Muscle of leg (tissue), 3 donors: ENCODE measurements at regions not wholly inside any gene's neighbourhood (a gene's known extent, or its start where the extent isn't known, plus 50 kb on each side); places are given as distances from the start of the nearest gene placed in this dataset.

Experiments used
- DNase-seq: peaks from one replicate; pipeline ENCODE4 v3.0.0; 2013
- H3K27ac ChIP-seq: one replicate; pipeline ENCODE4 v1.5.1; 2013; ENCODE audit warnings: mild to moderate bottlenecking, low read length, control low read depth
- H3K27me3 ChIP-seq: one replicate; pipeline ENCODE4 v1.6.1; 2013; ENCODE audit warnings: low read length; ENCODE audit not compliant: control insufficient read depth, insufficient read depth
- H3K36me3 ChIP-seq: one replicate; pipeline ENCODE4 v1.6.1; 2013; ENCODE audit warnings: low read length; ENCODE audit not compliant: control insufficient read depth, insufficient read depth
- H3K4me1 ChIP-seq: one replicate; pipeline ENCODE4 v1.6.1; 2013; ENCODE audit warnings: low read length; ENCODE audit not compliant: control insufficient read depth, insufficient read depth
- H3K4me3 ChIP-seq: one replicate; pipeline ENCODE4 v1.5.1; 2013; ENCODE audit warnings: low read length, control low read depth
- H3K9me3 ChIP-seq: replicated peaks from 2 replicates; pipeline ENCODE4 v1.6.1; 2013; ENCODE audit warnings: low read depth, low read length; ENCODE audit not compliant: control insufficient read depth
- WGBS: methylation state at CpG from one replicate; pipeline ENCODE4 v1.1.5; 2013; ENCODE audit warnings: missing lambda C conversion rate; ENCODE audit not compliant: insufficient coverage; 5-methylcytosine and 5-hydroxymethylcytosine counted together

- no peaks in the 10 kb centered on the region for H3K9me3 ChIP-seq
- H3K27ac ChIP-seq, result no peak overlapping the region
- no peak overlapping the region for H3K4me3 ChIP-seq
- H3K4me1 ChIP-seq, result peaks cover 22% of the 10 kb centered on the region
- no peaks in the 10 kb centered on the region for H3K27me3 ChIP-seq
- no peak for DNase-seq
- no CpG with 5 or more reads among the region's 1 CpG for WGBS
- no peaks in the 10 kb centered on the region for H3K36me3 ChIP-seq
Observed at GRCh38 chr11:92841719-92842118, 127.7 kb upstream of the MTNR1B start.

GRCh38 chr11:92843455-92843854 is 126.0 kb upstream of the MTNR1B start:
- Histone ChIP-seq H3K36me3 (no peaks in the 10 kb centered on the region), H3K4me1 (peaks cover 20% of the 10 kb centered on the region), H3K9me3 (no peaks in the 10 kb centered on the region), H3K27ac (no peak overlapping the region), H3K27me3 (no peaks in the 10 kb centered on the region), H3K4me3 (no peak overlapping the region)
- 60% methylated on average over 1 of the region's 4 CpGs for WGBS
- no peak for DNase-seq

- Histone ChIP-seq H3K4me1 (peaks cover 14% of the 10 kb centered on the region), H3K36me3 (no peaks in the 10 kb centered on the region), H3K27me3 (no peaks in the 10 kb centered on the region), H3K4me3 (no peak overlapping the region), H3K9me3 (no peaks in the 10 kb centered on the region), H3K27ac (no peak overlapping the region)
- 97% methylated on average over 13 of the region's 13 CpGs for WGBS
- no peak for DNase-seq
Observed at GRCh38 chr11:92844197-92844596, 125.3 kb upstream of the MTNR1B start.

GRCh38 chr11:92845390-92845789 is 124.1 kb upstream of the MTNR1B start:
- no peak overlapping the region for H3K4me3 ChIP-seq
- 62% methylated on average over 4 of the region's 4 CpGs for WGBS
- no peak overlapping the region for H3K27ac ChIP-seq
- H3K27me3 ChIP-seq, result no peaks in the 10 kb centered on the region
- H3K9me3 ChIP-seq, result no peaks in the 10 kb centered on the region
- no peak for DNase-seq
- H3K4me1 ChIP-seq, result peaks cover 14% of the 10 kb centered on the region
- H3K36me3 ChIP-seq, result no peaks in the 10 kb centered on the region

- Histone ChIP-seq H3K4me3 (no peak overlapping the region), H3K36me3 (no peaks in the 10 kb centered on the region), H3K27ac (no peak overlapping the region), H3K27me3 (no peaks in the 10 kb centered on the region), H3K4me1 (peaks cover 14% of the 10 kb centered on the region), H3K9me3 (no peaks in the 10 kb centered on the region)
- 25% methylated on average over 2 of the region's 2 CpGs for WGBS
- no peak for DNase-seq
Observed at GRCh38 chr11:92845805-92846204, 123.6 kb upstream of the MTNR1B start.

GRCh38 chr11:92846491-92847125 is 122.8 kb upstream of the MTNR1B start:
- Histone ChIP-seq H3K9me3 (no peaks in the 10 kb centered on the region), H3K36me3 (no peaks in the 10 kb centered on the region), H3K4me1 (peaks cover 11% of the 10 kb centered on the region), H3K4me3 (no peak overlapping the region), H3K27me3 (no peaks in the 10 kb centered on the region), H3K27ac (no peak overlapping the region)
- DNase-seq, result peak; percentile 46

GRCh38 chr11:92848578-92848977 is 120.9 kb upstream of the MTNR1B start:
- DNase-seq, result no peak
- no peaks in the 10 kb centered on the region for H3K9me3 ChIP-seq
- H3K36me3 ChIP-seq, result no peaks in the 10 kb centered on the region
- peaks cover 11% of the 10 kb centered on the region for H3K4me1 ChIP-seq
- WGBS, result 100% methylated on average over 2 of the region's 4 CpGs
- no peaks in the 10 kb centered on the region for H3K27me3 ChIP-seq
- no peak overlapping the region for H3K4me3 ChIP-seq
- no peak overlapping the region for H3K27ac ChIP-seq

- Histone ChIP-seq H3K27ac (no peak overlapping the region), H3K9me3 (no peaks in the 10 kb centered on the region), H3K4me3 (no peak overlapping the region), H3K36me3 (no peaks in the 10 kb centered on the region), H3K27me3 (no peaks in the 10 kb centered on the region), H3K4me1 (peaks cover 7% of the 10 kb centered on the region)
- no peak for DNase-seq
- WGBS, result 67% methylated on average over 1 of the region's 4 CpGs
Observed at GRCh38 chr11:92850296-92850826, 119.1 kb upstream of the MTNR1B start.

GRCh38 chr11:92852229-92852628 is 117.2 kb upstream of the MTNR1B start:
- Histone ChIP-seq H3K27me3 (no peaks in the 10 kb centered on the region), H3K9me3 (no peaks in the 10 kb centered on the region), H3K36me3 (no peaks in the 10 kb centered on the region), H3K4me1 (no peaks in the 10 kb centered on the region), H3K4me3 (no peak overlapping the region), H3K27ac (no peak overlapping the region)
- peak; percentile 49 for DNase-seq

- Histone ChIP-seq H3K9me3 (no peaks in the 10 kb centered on the region), H3K4me1 (no peaks in the 10 kb centered on the region), H3K27ac (no peak overlapping the region), H3K27me3 (no peaks in the 10 kb centered on the region), H3K36me3 (no peaks in the 10 kb centered on the region), H3K4me3 (no peak overlapping the region)
- DNase-seq, result no peak
- WGBS, result 84% methylated on average over 7 of the region's 7 CpGs
Observed at GRCh38 chr11:92852946-92853345, 116.5 kb upstream of the MTNR1B start.

- Histone ChIP-seq H3K36me3 (no peaks in the 10 kb centered on the region), H3K27me3 (no peaks in the 10 kb centered on the region), H3K9me3 (no peaks in the 10 kb centered on the region), H3K27ac (no peak overlapping the region), H3K4me3 (no peak overlapping the region), H3K4me1 (no peaks in the 10 kb centered on the region)
- DNase-seq, result no peak
- WGBS, result 80% methylated on average over 5 of the region's 5 CpGs
Observed at GRCh38 chr11:92854162-92854561, 115.3 kb upstream of the MTNR1B start.
